ENCODE measurements at regions not wholly inside any gene's neighbourhood (a gene's known extent, or its start where the extent isn't known, plus 50 kb on each side); places are given as distances from the start of the nearest gene placed in this dataset.
A peak's percentile ranks its signal among the peaks of the same experiment; 100 is the strongest.

- no peak overlapping the region for H3K9ac ChIP-seq (ENCODE audit: insufficient read depth, low read length)
- H3K4me3 ChIP-seq (replicated peaks in 1 of 4; ENCODE audit: control extremely low read depth in 1 of 4, insufficient read depth in 1 of 4, low read depth in 3 of 4, low read length in 4 of 4): no peak overlapping the region
- no peaks in the 10 kb centered on the region for H3K4me1 ChIP-seq (ENCODE audit: control insufficient read depth, extremely low read depth, insufficient read depth, low read length)
- H3K9me3 ChIP-seq (ENCODE audit: control insufficient read depth, insufficient read depth, low read depth, low read length): no peaks in the 10 kb centered on the region
- H3K27ac ChIP-seq (ENCODE audit: insufficient read depth, low read length): no peak overlapping the region
- no peak overlapping the region for H3K4me2 ChIP-seq (ENCODE audit: extremely low read depth, insufficient read depth, low read length)
- H3K27me3 ChIP-seq (ENCODE audit: control insufficient read depth, insufficient read depth, low read length): peaks cover 2% of the 10 kb centered on the region
- no peaks in the 10 kb centered on the region for H4K20me1 ChIP-seq (ENCODE audit: control insufficient read depth, extremely low read depth, insufficient read depth, low read length)
- no peaks in the 10 kb centered on the region for H3K79me2 ChIP-seq (ENCODE audit: control insufficient read depth, insufficient read depth, low read length)
- TF ChIP-seq EZH2 (IDR thresholded peaks at IDR 0.05; ENCODE audit: low read length, missing control alignments): no peak
- no peak for TF ChIP-seq CTCF (conservative IDR thresholded peaks at IDR 0.05 in 1 of 2, IDR thresholded peaks at IDR 0.05 in 1 of 2; ENCODE audit: low read depth in 1 of 2, low read length in 2 of 2)
- no peaks in the 10 kb centered on the region for H3K36me3 ChIP-seq (ENCODE audit: control insufficient read depth, insufficient read depth, low read length)
- no peak overlapping the region for H2AFZ ChIP-seq (ENCODE audit: low read length)
- DNase-seq (ENCODE audit: low read depth in 2 of 2): peak in 1 of 2 donors; percentile 67
Measured at GRCh38 chr1:60160141-60160540, 86.6 kb upstream of the C1orf87 start.

GRCh38 chr1:60156371-60156770, 82.8 kb upstream of the C1orf87 start:
- H3K4me2 ChIP-seq (ENCODE audit: extremely low read depth, insufficient read depth, low read length): no peak overlapping the region
- no peaks in the 10 kb centered on the region for H3K4me1 ChIP-seq (ENCODE audit: control insufficient read depth, extremely low read depth, insufficient read depth, low read length)
- H3K27ac ChIP-seq (ENCODE audit: insufficient read depth, low read length): no peak overlapping the region
- H3K36me3 ChIP-seq (ENCODE audit: control insufficient read depth, insufficient read depth, low read length): no peaks in the 10 kb centered on the region
- H2AFZ ChIP-seq (ENCODE audit: low read length): no peak overlapping the region
- H4K20me1 ChIP-seq (ENCODE audit: control insufficient read depth, extremely low read depth, insufficient read depth, low read length): no peaks in the 10 kb centered on the region
- TF ChIP-seq EZH2 (IDR thresholded peaks at IDR 0.05; ENCODE audit: low read length, missing control alignments) (no peak), CTCF (conservative IDR thresholded peaks at IDR 0.05 in 1 of 2, IDR thresholded peaks at IDR 0.05 in 1 of 2; ENCODE audit: low read depth in 1 of 2, low read length in 2 of 2) (no peak)
- H3K9me3 ChIP-seq (ENCODE audit: control insufficient read depth, insufficient read depth, low read depth, low read length): no peaks in the 10 kb centered on the region
- H3K79me2 ChIP-seq (ENCODE audit: control insufficient read depth, insufficient read depth, low read length): no peaks in the 10 kb centered on the region
- no peaks in the 10 kb centered on the region for H3K27me3 ChIP-seq (ENCODE audit: control insufficient read depth, insufficient read depth, low read length)
- H3K9ac ChIP-seq (ENCODE audit: insufficient read depth, low read length): no peak overlapping the region
- H3K4me3 ChIP-seq (replicated peaks in 1 of 4; ENCODE audit: control extremely low read depth in 1 of 4, insufficient read depth in 1 of 4, low read depth in 3 of 4, low read length in 4 of 4): no peak overlapping the region
- DNase-seq (ENCODE audit: low read depth in 2 of 2): no peak

- Histone ChIP-seq H2AFZ (ENCODE audit: low read length) (no peak overlapping the region), H3K79me2 (ENCODE audit: control insufficient read depth, insufficient read depth, low read length) (no peaks in the 10 kb centered on the region), H4K20me1 (ENCODE audit: control insufficient read depth, extremely low read depth, insufficient read depth, low read length) (no peaks in the 10 kb centered on the region), H3K27me3 (ENCODE audit: control insufficient read depth, insufficient read depth, low read length) (no peaks in the 10 kb centered on the region), H3K36me3 (ENCODE audit: control insufficient read depth, insufficient read depth, low read length) (no peaks in the 10 kb centered on the region), H3K9ac (ENCODE audit: insufficient read depth, low read length) (no peak overlapping the region), H3K9me3 (ENCODE audit: control insufficient read depth, insufficient read depth, low read depth, low read length) (no peaks in the 10 kb centered on the region), H3K27ac (ENCODE audit: insufficient read depth, low read length) (no peak overlapping the region), H3K4me3 (replicated peaks in 1 of 4; ENCODE audit: control extremely low read depth in 1 of 4, insufficient read depth in 1 of 4, low read depth in 3 of 4, low read length in 4 of 4) (no peak overlapping the region), H3K4me2 (ENCODE audit: extremely low read depth, insufficient read depth, low read length) (no peak overlapping the region), H3K4me1 (ENCODE audit: control insufficient read depth, extremely low read depth, insufficient read depth, low read length) (no peaks in the 10 kb centered on the region)
- TF ChIP-seq CTCF (conservative IDR thresholded peaks at IDR 0.05 in 1 of 2, IDR thresholded peaks at IDR 0.05 in 1 of 2; ENCODE audit: low read depth in 1 of 2, low read length in 2 of 2) (no peak), EZH2 (IDR thresholded peaks at IDR 0.05; ENCODE audit: low read length, missing control alignments) (no peak)
- no peak for DNase-seq (ENCODE audit: low read depth in 2 of 2)
Measured at GRCh38 chr1:60153961-60154360, 80.4 kb upstream of the C1orf87 start.

Measured in fibroblast of lung (primary cell).